Ascending aorta (tissue), 2 donors: ENCODE measurements at regions not wholly inside any gene's neighbourhood (a gene's known extent, or its start where the extent isn't known, plus 50 kb on each side); places are given as distances from the start of the nearest gene placed in this dataset.
"Not testable (repeated sequence)": the region's sequence is repeated elsewhere in the genome, so short reads cannot be mapped to it uniquely, and the experiment has no call there.

Experiments
- DNase-seq, 2 donors: peaks; one replicate each; pipeline ENCODE4 v3.0.0-alpha.2; 2019; ENCODE audit warnings: low spot score in 2 of 2
- H3K27ac ChIP-seq, 2 donors: fragments of 200-600 bp; sonication (generic); one replicate each; pipeline ENCODE4 v1.5.1; 2016 to 2017; ENCODE audit warnings: mild to moderate bottlenecking in 1 of 2
- H3K27me3 ChIP-seq: fragments of 200-600 bp; sonication (generic); one replicate; pipeline ENCODE4 v1.5.1; 2017
- H3K36me3 ChIP-seq, 2 donors: fragments of 200-600 bp; sonication (generic); one replicate each; pipeline ENCODE4 v1.5.1; 2016
- H3K4me1 ChIP-seq, 2 donors: fragments of 200-600 bp; sonication (generic); one replicate each; pipeline ENCODE4 v1.5.1; 2016 to 2017; ENCODE audit warnings: mild to moderate bottlenecking in 1 of 2
- H3K4me3 ChIP-seq, 2 donors: fragments of 200-600 bp; sonication (generic); one replicate each; pipeline ENCODE4 v1.5.1; 2016 to 2017; ENCODE audit warnings: mild to moderate bottlenecking in 1 of 2
- H3K9me3 ChIP-seq, 2 donors: fragments of 200-600 bp; sonication (generic); one replicate each; pipeline ENCODE4 v1.5.1; 2016
- intact Hi-C: fragments of 100-400 bp; cut with DNase I; formaldehyde crosslinking; loops from one replicate; pipeline ENCODE4 v1.15.1; 2023
- TF ChIP-seq, protein P1 (sequence below), 3 experiments: fragments of 200-600 bp in 2 of 3; fragments of 450-650 bp in 1 of 3; sonication (generic) in 2 of 3; IDR thresholded peaks; one replicate each; pipeline ENCODE4 v1.5.1; 2016 to 2019; ENCODE audit warnings: antibody characterized with exemption in 3 of 3, mild to moderate bottlenecking in 1 of 3, moderate library complexity in 1 of 3

DNA sequence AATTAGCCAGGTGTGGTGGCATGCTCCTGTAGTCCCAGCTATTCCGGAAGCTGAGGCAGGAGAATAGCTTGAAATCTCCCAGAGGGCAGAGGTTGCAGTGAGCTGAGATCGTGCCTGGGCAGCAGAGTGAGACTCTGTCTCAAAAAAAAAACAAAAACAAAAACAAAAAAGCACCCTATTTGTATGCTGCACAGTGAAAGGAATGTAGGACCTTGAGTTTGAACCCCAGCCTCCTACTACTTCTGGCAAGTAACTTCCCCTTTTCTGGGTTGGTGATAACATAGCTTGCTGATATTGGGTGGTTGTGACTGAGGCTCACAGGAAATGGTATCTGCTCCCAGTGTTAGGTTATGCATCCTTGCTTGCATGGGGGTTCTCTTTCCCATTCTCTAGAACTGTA lies 205.3 kb downstream of the BUB3 start:
- H3K4me1 ChIP-seq: no peaks in the 10 kb centered on the region
- no peak overlapping the region for H3K4me3 ChIP-seq
- no peak overlapping the region for H3K27ac ChIP-seq
- no peak for DNase-seq
- H3K36me3 ChIP-seq: no peaks in the 10 kb centered on the region
- intact Hi-C loops: no loop called here
- TF ChIP-seq, protein P1, sequence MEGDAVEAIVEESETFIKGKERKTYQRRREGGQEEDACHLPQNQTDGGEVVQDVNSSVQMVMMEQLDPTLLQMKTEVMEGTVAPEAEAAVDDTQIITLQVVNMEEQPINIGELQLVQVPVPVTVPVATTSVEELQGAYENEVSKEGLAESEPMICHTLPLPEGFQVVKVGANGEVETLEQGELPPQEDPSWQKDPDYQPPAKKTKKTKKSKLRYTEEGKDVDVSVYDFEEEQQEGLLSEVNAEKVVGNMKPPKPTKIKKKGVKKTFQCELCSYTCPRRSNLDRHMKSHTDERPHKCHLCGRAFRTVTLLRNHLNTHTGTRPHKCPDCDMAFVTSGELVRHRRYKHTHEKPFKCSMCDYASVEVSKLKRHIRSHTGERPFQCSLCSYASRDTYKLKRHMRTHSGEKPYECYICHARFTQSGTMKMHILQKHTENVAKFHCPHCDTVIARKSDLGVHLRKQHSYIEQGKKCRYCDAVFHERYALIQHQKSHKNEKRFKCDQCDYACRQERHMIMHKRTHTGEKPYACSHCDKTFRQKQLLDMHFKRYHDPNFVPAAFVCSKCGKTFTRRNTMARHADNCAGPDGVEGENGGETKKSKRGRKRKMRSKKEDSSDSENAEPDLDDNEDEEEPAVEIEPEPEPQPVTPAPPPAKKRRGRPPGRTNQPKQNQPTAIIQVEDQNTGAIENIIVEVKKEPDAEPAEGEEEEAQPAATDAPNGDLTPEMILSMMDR (IDR thresholded peaks at IDR 0.05): no peak
- H3K27me3 ChIP-seq: no peaks in the 10 kb centered on the region
- no peaks in the 10 kb centered on the region for H3K9me3 ChIP-seq

DNA sequence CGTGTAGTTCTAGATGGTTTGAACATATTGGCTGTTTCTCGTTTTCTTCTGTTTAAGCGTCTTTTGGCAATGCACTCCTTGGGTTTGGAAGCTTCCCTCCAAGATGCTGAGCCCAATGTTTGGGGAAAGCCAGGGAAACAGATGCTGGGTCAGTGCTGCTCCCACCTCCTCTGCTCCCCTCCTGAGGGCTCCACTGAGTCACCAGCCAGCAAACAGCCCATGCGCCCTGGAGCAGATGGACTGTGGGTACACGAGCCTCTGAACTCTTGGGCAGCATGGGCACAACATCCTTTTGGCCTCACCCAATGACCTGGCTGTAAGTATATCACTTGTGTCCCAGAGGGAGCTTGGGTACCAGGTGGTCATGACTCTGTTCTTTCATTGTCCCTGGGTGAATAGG lies 207.6 kb downstream of the BUB3 start:
- no peaks in the 10 kb centered on the region for H3K36me3 ChIP-seq
- no peak for DNase-seq

DNA sequence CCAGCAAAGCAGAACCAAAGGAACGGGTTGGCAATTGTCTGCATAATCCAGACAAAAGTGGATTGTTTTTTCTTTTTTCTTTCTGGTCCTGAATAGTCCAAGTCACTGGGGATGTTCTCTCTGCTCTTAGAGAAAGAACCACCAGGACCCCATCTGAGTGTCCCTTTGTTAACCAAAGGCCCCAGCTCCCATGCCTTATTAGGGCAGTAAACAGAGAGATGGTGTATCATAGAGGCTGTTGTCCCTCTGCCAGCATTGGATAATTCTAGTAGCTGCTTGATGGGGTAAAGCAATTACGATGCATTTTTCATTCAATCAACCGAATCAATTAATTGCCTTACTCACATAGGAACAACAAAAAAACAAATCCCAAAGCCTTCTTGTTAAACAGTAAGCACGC lies 213.0 kb downstream of the BUB3 start:
- Histone ChIP-seq H3K9me3 (no peaks in the 10 kb centered on the region), H3K4me1 (no peaks in the 10 kb centered on the region), H3K27ac (no peak overlapping the region), H3K27me3 (no peaks in the 10 kb centered on the region), H3K4me3 (no peak overlapping the region), H3K36me3 (no peaks in the 10 kb centered on the region)
- TF ChIP-seq, protein P1 (IDR thresholded peaks at IDR 0.05): no peak
- intact Hi-C loops: no loop called here
- DNase-seq: no peak

More for the DNA sequence above, 207.6 kb downstream of the BUB3 start:
- no peak overlapping the region for H3K4me3 ChIP-seq
- intact Hi-C loops: no loop called here
- H3K4me1 ChIP-seq: no peaks in the 10 kb centered on the region
- H3K27ac ChIP-seq: no peak overlapping the region
- no peaks in the 10 kb centered on the region for H3K27me3 ChIP-seq
- H3K9me3 ChIP-seq: no peaks in the 10 kb centered on the region
- TF ChIP-seq, protein P1 (IDR thresholded peaks at IDR 0.05): no peak

DNA sequence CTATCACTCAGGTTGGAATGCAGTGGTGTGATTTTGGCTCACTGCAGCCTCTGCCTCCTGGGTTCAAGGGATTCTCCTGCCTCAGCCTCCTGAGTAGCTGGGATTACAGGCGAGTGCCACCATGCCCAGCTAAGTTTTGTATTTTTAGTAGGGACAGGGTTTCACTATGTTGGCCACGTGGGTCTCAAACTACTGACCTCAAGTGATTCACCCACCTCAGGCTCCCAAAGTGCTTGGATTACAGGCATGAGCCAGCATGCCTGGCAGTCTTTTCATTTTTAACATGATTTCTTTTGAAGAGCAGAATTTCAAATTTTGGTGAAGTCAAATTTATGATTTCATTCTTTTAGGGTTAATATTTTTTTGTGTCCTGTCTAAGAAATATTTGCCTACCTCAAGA lies 217.4 kb downstream of the BUB3 start:
- H3K36me3 ChIP-seq, intact Hi-C loops, DNase-seq, H3K9me3 ChIP-seq, H3K4me1 ChIP-seq, H3K27me3 ChIP-seq, H3K27ac ChIP-seq, H3K4me3 ChIP-seq: not testable (repeated sequence)

DNA sequence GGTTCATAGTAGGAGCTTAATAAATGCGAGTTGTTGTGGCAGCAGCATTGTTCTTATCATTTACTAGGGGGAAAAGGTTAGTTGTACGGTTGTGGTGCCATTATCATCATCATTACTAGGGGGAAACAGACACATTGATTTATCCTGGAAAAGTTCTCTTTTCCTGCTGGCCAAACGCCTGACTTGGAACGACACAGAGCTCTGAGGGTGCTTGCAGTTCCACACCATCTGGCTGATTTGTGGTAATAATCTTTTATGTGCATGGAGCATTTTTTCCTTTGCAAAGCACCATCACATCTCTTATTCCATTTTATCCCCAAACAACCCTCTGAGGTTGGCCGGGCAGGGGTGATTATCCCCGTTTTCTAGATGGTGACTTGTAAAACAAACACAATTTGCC lies 219.4 kb downstream of the BUB3 start:
- intact Hi-C loops: no loop called here
- Histone ChIP-seq H3K4me1 (no peaks in the 10 kb centered on the region), H3K9me3 (no peaks in the 10 kb centered on the region), H3K27ac (no peak overlapping the region), H3K4me3 (no peak overlapping the region), H3K36me3 (no peaks in the 10 kb centered on the region), H3K27me3 (no peaks in the 10 kb centered on the region)
- TF ChIP-seq, protein P1 (IDR thresholded peaks at IDR 0.05): no peak
- no peak for DNase-seq

DNA sequence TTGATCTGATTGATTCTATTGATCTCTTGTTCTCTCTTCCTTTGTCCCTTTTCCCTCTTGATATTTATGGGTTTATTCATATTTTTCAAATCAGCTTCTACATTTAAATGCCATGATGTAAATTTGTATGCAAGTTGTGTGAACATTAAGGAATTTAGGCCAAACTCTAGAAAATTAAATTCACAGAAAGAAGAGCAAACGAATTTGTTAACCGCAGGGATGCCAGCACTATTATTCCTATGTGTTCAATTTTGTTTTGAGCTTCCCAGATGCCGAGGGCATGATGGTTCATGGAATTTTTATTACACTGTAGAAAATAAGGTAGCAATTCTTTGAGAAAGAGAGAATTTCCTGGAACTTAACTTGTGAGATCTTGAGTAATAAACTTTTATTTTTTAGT lies 220.9 kb downstream of the BUB3 start:
- no peaks in the 10 kb centered on the region for H3K36me3 ChIP-seq
- no peaks in the 10 kb centered on the region for H3K27me3 ChIP-seq
- no peak overlapping the region for H3K4me3 ChIP-seq
- no peaks in the 10 kb centered on the region for H3K4me1 ChIP-seq
- no peaks in the 10 kb centered on the region for H3K9me3 ChIP-seq
- DNase-seq: no peak
- H3K27ac ChIP-seq: no peak overlapping the region
- TF ChIP-seq, protein P1 (IDR thresholded peaks at IDR 0.05): no peak
- intact Hi-C loops: no loop called here
